GM19467 (cell line): ENCODE measurements at regions not wholly inside any gene's neighbourhood (a gene's known extent, or its start where the extent isn't known, plus 50 kb on each side); places are given as distances from the start of the nearest gene placed in this dataset.

Source experiments
- ATAC-seq: cut with Tn5 transposase; IDR thresholded peaks from one replicate; pipeline ENCODE4 v1.9.1; 2021; ENCODE audit warnings: mild to moderate bottlenecking, moderate library complexity; ENCODE audit not compliant: unreplicated experiment

DNA sequence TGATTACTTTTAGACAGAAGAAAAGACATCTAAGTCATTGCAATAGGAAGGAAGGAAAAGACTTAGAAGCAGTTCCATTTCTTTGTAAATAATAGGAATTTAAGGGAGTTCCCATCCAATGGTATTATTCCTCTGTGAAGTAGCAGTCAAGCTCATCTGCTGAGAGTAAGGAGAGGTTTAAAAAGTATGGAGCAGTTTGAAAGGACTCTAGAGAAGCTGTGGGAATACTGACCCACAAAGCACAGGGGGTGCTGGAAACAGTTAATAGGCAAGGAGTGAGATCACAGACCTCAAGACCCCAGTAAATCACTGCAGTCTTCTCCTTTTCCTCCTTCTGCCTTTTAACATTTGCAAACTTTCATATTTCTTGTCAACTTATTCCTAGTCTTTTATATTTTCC lies 428.5 kb downstream of the ADAMTS20 start:
- no peak for ATAC-seq

DNA sequence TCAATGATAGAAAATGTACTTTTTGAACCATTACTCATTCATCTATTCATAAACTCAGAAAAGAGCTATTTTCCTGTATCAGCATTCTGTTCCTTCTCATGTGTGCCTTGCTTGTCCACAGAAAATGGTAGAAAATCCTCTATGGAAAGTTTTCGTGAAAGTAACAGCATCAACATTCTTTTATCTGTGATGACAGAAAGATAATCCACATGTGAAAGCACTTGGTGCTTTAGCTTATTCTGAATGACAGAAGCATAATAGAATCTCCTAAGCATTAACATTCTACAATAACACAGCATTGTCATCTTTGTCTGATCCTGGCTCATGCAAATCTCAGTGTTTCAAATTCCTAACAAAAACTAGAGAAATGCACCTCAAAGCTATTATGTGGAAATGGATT lies 431.9 kb downstream of the ADAMTS20 start:
- no peak for ATAC-seq

DNA sequence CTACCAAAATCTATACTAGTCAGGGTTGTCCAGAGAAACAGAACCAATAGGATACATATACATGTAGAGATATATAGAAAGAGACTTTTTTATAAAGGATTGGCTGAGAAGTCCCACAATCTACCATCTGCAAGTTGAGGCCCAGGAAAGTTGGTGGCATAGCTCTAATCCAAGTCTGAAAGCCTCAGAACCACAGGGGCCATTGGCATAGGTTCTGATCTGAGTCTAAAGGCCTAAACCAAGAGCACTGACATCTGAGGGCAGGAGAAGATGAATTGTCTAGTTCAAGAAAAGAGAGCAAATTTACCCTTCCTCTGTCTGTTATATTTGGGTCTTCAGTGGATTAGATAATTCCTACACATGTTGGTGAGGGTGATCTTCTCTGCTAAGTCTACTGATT lies 433.1 kb downstream of the ADAMTS20 start:
- no peak for ATAC-seq

DNA sequence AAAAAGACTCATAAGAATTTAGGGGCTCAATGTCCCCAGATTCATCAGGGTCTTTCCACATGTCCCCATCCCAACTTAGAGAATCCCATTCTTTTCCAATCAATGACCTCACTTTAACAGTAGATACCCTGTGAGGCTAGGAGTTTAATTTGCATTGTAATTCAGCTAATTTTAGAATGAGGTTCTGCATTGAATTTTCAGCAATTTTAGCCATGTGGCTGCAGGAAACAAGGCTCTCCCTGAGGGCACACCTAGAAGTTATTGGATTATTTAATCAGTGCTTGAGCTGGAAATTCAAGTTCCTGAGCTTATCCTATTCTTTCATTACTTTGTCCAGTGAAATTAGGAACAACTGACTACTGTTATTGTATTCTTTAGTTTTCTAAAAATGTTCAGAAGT lies 433.8 kb downstream of the ADAMTS20 start:
- ATAC-seq, result no peak

DNA sequence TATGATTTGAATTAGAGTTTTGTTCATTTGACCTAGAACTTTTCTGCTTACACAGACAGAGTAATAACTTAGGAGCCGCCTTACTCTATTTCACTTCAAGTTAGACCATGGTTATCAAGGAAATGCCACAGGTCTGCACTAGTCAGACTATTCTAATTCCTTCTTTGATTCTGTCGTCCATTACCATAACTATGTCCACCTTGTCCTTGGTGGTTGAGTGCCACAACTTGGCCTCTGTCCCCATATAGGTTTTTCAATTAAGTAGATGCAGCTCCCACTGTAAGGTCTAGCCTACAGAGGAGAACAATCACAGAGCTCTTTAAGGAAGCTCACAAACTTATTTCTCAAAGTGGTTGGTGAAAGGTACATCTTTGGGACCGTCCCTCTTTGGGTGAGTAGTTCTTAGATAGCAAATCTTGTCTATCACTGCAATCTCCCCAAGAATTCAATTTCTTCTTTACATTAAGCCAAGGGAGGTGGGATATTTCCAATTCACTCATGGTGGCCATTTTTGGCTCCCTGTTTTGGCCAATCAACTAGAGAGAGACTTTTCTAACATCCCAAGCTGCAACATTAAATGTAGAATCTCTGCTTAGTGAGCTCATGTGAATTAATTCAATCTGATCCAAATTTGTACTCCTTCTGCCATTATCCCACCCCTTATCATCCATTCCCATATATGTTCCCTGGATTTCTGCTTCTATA lies 434.6 kb downstream of the ADAMTS20 start:
- no peak for ATAC-seq

DNA sequence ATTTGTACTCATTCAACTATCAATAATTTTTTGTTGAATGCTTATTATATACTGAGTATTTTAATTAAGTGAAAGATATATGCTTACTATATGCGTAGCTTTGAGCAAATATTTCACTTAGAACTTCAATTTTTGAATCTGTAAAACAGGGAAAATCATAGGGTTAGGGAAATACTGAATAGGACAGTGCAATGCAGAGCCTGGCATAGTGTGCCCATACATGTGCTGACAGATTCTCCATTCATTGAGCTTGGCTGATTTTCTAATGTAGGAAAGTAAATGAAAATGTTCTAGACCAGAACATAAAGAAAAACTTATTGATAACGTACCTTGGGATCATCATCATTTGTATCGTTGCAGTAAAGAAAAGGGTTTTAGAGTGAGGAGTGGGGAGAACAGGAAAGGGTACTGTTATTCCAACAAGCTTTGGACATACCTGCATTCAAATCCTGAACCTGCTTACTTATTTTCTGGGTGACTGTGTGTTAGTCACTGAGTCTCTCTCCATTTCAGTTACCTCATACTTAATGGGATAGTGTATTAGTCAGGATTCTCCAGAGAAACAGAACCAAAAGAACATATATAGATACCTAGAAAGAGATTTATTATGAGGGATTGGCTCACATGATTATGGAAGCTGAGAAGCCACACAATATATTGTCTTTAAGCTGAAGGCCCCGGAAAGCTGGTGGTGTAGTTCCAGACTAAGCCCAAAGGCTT lies 436.4 kb downstream of the ADAMTS20 start:
- no peak for ATAC-seq

DNA sequence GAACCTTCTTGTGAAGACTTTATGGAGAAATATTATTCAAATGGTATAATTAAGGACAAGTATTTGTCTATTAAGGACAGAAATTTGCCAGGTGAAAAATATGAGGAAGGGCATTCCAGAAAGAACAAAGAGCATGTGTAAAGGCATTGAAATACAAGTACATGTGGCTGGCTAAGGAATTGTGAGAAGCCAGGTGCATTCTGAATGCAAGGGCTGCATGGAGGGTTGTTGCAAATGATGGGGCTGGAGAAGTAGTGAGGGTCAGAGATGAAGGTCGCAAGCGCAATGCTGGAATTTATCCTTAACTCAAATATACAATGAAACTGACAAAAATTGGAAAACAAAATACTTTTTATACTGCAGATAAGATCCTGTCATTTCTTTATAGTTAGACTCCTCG lies 437.7 kb downstream of the ADAMTS20 start:
- no peak for ATAC-seq

DNA sequence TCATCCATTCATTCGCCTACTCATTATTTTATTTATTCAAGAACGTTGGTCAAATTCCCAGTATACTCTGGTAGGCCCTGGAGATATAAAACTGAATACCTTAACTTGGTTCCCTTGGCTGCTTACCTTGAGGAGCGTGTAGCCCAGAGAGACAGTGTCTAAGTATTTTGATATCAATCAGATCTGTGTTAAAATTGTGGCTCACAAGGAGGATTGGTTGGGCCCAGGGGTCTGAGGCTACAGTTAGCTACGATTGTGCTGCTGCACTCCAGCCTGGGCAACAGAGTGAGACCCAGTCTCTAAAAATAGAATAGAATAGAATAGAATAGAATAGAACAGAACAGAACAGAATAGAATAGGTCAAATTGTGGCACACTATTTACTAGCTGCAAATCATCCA lies 438.4 kb downstream of the ADAMTS20 start:
- ATAC-seq, result no peak

DNA sequence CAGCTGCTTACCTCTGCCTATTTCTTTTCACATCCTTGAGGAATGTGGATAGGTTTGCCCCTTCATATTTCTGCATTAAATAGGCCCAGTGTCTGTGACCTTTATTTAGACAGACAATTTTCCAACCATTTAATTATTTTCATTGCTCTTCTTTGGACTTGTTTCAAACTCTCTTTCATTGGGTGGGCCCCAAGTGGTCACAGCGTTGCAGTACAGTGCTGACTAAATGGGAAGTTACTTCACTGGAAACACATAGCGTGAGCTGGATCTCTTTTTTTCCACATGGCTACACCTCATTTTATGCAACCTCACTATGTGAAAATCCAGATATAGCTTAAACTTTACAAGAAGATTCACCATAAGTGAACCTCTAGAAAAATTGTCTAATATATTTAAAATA lies 438.9 kb downstream of the ADAMTS20 start:
- ATAC-seq, result no peak

DNA sequence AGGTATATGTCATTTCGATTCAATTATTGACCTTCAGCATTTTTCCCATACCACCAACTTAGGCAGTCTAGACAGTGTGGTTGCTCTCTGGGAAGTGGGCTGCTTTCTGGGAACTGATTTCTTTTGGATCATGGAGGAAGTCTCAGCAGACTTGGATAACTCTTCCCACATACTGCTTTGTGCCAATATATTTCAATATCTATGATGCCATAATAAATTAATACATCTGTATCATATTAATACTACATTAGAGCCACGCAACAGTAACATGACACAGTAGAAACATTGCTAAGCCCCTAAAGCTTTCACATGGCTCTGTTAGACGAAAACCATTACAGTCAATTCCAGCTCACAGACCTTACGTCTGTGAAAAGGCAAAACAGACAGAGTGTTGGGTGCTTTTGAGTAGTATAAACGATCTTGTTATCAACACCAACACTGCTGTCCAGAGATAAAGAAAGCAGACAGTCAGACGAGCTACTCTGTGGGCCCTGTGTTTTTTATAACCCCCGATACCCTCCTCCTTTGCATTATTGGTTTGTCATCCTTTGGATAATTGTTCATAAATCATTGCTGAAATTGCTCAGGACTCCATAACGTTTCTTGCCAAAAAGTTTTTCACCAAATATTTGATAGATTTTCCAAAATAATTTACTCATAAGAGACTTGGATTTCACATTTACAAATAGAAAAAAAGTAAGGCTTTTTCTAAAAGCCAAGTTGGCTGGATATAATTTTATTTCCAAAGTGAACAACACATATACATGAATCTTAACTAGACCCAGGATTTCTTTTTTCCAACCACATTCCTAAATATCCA lies 439.7 kb downstream of the ADAMTS20 start:
- ATAC-seq, result no peak

DNA sequence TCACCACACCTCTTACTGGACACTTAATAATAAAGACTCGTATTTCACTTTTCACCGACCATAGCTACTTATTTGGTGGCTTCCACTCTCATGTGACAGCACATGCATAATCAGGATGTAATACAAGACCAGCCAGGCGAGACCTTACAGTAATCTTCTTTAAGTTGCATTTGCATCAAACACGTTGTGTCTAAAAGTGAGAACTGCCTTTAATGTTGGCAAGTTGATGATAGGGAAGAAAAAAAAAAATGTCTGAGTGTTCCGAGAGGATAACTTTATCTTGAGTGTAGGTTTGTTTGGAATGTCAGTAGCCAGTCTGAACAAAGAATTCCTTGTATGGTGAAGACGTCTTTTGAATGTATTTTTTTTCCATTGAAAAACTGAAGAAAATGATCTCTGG lies 440.4 kb downstream of the ADAMTS20 start:
- no peak for ATAC-seq

DNA sequence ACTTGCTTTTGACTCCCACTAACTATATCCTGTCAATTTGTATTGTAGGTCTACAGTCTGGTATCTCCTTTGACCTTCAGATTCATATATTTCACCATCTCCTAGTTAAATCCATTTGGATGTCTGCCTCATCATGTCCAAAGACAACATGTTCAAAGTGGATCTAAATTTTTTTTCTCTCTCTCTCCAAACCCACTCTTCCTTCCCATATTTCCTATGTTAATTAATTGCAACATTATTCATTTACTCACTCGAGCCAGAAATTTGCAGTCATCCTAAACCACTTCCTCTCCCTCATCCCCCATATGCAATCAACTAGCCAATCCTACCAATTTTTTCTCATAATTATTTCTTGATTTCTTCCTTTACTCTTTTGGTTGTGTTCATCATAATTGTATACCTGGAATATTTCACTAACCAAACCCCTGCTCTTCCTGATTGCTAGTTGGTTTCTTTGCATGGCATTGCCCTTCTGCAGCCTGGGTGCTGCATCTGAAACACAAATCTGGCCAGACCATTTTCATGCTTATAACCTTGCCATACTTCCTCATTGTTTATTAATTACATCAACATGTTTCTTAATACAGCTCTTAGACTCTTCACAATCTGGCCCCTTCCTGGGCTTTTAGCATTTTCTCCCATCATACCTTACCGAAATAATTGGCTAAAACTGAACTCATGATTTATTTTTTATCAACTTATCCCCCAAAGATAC lies 442.2 kb downstream of the ADAMTS20 start:
- no peak for ATAC-seq

DNA sequence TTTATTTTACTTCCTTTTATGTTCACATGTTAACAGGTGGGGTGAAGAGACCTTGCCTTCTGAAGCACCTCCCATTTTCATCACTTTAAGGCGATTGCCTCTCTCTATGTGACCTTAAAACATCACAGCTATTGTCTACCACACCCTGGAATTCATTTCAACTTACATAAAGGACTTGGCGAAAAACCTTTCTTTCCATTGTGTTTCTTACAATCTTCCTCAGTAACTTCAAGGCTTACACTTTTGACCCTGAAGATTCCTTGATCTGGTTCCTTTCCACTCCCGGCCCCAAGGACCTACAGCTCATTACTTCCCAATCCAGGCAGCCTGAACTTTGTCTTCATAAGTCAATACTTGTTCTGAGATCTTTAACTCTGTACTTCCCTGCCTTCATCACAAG lies 443.3 kb downstream of the ADAMTS20 start:
- no peak for ATAC-seq

DNA sequence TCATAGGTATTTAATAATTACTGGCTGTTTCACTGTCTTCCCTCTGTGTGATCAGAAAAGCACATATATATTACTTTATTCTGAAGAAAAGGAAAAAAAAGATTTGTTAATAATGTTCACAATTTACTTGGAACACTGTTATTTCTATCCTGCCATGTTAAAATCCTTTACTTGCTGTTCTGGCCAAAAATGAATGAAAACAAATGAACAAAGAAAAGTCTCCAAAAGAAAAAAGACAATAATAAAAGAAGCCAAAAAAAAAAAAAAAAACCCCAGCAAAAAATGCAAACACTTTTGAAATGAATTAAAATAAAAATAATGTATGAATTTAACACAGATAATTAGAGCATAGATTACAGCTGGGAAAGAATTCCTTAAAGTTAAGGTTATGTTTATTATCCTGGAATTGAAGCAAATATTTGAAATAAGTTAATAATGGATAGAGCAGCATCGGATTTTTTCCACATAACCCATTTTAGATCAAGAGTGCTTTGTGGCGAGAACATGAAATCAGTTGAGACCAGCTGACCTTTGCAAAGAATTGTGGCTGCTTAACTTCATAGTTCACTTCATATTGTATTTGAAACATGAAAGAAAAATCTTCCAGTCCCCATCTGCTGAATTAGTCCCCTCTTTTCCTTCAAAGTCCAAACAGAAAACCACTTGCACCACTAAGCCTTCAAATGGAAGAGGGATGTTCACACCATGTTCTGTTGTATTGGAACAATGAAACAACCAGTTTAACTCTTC lies 444.8 kb downstream of the ADAMTS20 start:
- ATAC-seq, result no peak

DNA sequence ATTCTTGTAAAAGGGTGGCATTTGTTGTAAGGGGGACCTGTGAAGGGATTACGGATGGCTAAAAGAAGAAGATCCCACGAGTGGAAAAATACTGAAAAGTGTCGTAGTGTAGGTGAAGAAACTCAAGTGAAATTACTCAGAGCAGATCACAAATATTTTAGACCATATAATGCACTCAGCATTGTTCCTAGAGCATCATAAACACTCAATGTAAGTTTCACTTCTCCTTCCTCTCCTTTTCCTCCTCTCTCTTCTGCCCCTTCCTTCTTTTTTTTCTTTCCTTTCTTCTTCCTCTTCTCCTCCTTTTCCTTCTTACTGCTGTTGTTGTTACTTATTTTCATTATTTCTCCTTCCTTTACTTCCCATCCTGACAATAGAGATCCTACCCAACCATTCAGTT lies 445.6 kb downstream of the ADAMTS20 start:
- ATAC-seq, result no peak

DNA sequence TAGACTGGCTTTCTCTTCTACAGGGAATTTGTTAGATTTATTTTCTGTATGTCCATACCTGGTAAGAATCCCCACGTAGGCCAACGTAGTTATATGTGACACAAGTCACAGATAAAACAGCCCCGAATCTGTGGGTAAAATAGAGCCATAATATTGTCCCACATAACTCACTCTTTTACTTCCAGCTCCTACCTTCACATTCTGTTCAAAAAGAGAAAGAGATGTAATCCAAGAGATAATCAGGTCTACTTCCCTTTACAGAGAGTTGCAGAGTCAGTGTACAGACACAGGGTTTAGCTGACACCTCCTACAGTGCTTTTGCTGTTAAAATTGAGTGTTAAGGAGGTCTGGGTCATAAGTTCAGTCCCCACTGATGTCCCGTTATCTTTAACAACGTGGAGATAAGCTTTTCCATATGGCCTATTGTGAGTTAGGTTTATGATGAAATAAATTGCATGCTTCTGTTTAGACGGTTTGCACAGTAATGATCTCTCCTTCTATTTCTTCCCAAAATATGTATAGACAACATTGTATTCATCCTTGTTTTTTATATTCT lies 446.5 kb downstream of the ADAMTS20 start:
- ATAC-seq, result no peak

DNA sequence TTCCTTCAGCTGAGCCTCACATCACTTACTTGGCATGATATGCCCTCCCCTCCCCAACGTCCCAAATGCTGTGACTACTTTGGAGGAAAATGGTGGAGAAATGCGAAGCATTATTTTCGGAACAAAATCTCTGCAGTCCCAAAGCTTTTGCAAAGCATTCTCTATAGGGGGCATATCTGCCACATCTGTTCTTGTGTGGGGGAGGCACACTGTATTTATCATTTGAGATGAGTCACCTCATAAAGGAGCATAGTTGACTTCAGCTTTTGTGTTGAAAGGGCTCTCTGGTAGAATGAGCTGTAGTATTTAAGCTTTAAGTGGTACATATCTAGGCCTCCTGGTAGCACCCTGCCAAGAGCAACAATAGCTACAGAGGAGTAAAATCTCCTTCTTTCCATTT lies 447.5 kb downstream of the ADAMTS20 start:
- ATAC-seq, result no peak

DNA sequence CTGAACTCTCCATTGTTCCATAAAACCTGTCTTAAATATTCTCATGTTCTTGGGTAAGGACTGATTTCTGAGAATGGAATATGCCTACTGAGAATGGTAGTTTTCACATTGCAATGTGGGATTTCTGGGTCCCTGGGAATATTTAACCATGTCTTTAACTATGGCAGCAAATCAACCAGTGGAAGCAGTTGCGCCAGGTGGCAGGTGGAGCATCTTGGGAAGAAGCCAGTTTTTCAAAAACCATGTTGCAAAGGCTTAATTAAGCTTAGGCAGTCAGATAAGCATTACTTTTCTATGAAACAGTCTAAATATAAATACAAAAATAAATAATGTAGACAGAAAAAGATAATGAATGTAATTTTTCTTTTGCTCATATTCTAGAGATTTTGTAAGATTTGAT lies 448.1 kb downstream of the ADAMTS20 start:
- ATAC-seq, result no peak

DNA sequence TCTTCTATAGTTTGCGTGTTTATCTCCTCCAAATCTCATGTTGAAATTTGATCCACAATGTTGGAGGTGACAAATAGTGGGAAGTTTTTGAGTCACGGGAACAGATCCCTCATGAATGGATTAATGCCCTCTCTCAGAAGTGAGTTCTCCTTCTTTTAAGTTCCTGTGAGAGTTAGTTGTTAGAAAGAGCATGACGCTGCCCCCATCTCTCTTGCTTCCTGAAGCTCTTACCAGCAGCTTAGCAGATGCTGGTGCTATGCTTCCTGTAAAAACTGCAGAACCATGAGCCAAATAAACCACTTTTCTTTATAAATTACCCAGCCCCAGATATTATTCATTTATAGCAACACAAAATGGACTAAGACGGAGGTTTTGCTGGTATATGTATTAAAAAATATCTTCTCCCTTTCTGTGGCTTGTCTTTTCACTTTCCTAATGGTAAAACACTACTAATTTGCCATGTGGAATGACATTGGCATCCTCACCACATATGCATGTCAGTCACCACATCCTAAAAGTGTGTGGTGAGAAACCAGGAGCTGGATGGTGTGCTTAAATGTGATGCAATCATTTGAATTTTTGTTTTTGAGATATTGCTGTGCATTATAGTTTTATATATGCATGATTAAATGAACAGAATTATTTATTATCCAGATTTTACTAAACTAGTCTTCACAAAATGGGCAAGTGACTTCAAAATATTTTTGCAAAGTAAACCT lies 449.3 kb downstream of the ADAMTS20 start:
- no peak for ATAC-seq

DNA sequence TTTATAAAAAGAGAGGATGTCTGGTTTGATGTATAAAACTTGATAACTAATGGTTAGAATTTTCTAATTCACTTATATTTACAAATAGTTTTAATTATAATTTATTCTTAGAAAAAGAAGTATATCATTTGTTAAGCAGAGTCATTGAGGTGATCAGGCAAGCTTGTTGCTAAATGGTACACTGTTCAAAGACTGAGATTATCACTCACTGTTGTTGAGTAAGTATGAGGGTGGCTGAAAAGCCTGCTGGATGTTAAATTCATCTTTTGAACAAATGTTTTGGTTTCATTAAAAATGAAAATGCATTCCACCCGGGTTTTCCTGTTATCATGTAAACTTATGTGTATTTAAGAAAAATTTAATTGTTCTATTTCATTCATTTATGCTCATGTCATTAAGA lies 451.8 kb downstream of the ADAMTS20 start:
- no peak for ATAC-seq
